HG03521 (cell line): ENCODE measurements at regions not wholly inside any gene's neighbourhood (a gene's known extent, or its start where the extent isn't known, plus 50 kb on each side); places are given as distances from the start of the nearest gene placed in this dataset.

Experiments used
- ATAC-seq: cut with Tn5 transposase; IDR thresholded peaks from one replicate; pipeline ENCODE4 v1.9.1; 2021; ENCODE audit warnings: mild to moderate bottlenecking, moderate library complexity; ENCODE audit not compliant: unreplicated experiment

DNA sequence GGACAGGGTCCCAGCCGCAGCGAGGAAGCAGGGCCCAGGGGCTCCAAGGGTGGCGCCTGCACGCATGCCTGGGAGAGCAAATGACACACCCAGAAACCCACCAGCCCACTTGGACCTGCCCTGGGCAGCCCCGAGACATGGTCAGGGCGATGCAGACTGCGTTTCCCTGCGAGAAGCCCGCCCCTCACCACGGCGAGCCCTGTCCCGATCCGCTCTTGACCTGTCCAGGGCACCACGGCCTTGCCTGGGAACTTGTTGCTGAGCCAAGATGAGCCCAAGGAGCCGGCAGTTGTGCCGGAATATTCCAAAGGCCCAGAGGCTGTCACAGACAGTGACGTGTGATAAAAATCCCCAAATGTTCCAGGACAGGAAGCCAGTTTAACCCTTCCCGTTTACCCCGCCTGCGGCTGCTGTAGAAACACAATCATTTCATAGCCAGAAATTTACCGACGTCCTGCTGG, 78.1 kb downstream of the SIK1 start:
- ATAC-seq = no peak

DNA sequence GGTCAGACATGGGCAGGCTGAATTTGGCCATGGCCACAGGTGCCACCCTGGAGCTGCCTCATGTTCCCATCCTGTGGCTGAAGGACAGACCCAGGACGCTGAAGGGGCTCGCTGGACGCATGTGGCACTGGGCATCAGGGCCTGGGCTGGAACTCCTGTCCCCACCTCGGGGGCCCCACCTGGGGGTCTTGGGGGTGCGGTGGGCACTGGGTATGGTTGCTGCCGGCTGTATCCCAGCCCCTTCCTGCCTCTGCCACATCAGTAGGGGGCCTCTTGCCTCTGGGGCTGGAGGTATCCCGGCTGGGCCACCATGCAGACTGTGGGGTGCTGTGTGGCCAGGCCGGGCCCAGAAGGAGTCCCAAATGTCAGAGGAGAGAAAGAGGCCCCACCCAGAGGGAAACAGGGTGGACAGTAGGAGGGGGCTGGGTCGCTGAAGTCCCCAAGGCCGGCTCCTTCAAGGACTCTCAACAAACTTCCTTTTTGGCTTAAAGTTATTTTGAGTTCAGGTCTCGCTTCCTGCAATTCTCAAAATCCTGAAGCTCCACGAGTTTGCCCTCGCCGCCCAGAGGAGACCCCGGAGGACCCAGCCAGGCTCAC, 78.7 kb downstream of the SIK1 start:
- ATAC-seq = no peak

DNA sequence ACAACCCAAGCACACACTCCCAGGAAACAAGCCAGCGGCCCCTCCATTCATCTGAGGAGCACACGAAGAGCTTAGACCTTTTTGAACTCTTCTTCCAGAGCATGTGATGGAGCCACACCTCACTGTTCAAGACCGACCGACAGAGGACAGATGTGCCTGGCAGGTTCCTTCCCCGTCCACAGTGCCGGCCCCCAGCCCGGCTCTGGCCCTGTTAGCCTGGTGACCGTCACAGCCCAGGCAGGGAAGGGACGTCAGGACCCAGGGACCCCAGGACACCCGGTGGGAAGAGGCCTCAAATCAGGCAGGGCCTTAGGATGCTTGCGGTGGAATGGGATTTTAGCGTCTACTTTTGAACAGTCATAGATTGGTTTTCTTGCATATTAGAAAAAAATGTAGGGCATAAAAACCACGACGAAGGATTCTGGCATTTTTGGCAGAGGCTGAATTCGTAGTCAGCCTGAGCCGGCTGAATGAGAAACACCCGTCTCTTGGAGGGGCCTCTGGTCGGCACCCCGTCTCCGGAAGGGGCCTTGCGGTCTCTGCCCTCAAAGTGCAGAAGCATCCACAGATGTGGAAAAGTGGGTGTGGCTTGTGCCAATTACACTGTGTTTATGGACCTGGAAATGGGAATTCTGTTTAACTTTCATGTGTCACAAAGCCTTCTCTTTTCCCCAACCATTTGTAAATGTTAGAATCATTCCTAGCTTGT, 79.3 kb downstream of the SIK1 start:
- ATAC-seq = no peak

DNA sequence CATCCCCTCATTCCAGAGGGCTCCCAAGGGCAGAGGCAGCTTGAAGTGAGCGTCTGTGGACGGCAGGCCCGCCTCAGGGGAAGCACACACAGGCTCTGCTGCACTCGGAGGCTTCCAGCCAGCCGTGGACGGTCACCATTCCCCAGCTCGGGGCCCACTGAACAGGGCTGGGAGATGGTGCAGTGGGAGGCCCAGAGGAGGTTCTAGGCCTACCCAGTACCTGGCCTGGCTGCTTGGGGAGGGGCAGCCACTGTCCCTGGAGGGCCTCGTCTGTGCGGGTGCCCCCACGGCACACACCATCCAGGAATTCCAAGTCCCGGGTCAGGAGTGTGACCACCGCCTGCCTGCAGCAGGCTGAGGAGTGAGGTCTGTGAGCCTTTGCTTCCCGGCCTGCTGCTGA, 80.4 kb downstream of the SIK1 start:
- no peak for ATAC-seq

DNA sequence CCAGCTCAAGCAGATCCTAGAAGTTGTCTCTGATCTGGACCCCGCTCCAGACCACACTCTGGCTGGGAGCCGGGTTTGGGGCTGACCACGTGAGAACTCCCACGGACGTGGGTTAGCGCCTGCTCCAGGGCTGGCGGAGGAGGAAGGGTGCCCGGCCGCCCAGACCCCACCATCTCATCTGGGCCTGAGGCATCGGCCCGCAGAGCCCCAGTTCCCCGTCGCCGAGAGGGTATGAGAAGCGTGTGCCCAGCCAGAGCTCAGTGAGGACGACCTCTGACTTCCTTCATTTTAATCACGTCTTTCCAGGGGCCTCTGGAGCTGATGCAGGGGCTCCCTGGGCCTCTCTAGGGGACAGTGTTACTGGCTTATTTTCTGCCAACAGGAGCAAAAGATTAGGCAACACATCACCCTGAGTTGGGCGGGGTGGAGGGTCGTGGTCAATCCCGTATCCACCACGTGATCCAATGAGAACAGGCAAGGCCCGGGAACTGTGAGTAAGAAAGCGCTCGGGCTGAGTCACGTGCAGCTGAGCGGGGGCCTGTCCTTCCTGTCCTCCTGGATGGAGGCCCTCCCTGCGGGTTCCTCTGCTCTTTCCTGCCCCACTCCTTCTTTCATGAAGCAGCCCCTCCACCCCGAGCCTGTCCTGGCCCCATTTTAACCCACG, 81.1 kb downstream of the SIK1 start:
- ATAC-seq = no peak

DNA sequence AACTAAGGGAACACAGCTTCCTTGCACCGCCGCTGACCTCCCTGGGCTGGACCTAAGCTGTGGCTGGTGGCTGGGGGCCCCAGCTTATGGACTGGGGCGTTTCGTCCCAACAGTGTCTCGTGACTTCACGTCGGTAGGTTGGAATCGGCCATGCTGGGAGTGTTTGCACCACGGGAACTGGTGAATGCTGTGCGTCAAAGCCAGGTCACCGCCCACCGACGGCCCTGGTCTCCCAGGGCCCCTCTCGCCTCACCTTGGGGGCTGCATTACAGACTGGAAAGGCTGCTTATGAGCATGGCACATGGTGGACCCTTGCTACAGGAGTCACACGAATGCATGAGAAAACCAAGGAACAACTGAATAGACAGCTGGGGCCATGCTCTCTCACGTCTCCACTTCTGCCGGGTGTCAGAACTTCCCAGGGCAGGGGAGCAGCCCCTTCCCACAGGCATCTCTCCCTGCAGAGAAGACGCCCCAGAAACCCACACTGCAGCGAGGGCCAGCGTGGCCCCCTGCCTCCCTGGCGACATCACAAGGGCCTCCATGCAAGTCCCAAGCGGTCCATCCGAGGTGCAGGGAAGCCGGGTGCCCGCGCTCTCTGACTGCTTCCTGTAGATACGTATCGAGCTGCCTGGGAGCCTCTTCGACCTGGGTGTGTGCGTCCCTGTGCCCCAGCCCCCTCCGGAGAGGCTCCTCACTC, 81.7 kb downstream of the SIK1 start:
- no peak for ATAC-seq

DNA sequence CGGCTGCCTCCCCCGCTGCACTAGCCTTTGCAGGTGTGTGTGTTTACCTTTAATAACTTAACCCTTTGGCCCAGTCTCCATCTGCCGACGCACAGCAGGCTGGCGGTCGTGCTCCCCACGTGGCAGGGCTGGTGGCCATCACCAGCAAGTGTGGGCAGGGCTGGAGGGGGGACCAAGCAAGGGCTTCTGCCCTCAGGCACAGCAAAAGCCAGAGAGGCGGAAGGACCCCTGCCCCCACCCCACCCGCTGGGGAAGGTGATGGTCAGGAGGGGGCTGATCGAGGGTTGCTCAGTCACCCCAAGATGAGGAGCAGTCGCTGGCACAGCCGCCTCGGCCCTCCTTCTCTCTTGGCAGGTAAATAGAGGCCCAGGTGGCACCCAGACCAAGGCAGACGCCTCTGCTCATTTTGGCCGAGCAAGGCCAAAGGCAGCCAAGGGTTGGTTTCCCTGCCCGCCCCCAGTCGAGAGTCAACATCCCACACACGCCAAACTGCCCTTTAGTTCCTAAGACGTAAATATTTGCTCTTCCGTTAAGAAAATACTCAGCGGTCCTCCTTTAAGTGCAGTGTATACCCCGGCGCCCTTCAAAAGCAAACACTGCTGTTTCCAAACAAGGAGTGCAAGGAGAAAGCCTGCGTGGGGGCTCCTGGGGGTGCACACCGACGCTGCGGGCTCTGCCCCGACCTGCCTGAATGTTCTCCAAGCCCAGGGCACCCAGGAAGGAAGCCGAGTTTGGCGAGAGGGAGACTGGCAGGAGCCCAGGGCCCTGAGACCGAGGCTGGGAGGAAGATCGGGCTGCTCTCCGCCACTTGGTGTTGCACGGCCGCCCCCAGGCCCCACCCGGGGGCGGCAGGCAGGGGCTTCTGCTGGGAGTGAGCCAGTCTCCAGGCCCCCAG, 82.7 kb downstream of the SIK1 start:
- no peak for ATAC-seq

DNA sequence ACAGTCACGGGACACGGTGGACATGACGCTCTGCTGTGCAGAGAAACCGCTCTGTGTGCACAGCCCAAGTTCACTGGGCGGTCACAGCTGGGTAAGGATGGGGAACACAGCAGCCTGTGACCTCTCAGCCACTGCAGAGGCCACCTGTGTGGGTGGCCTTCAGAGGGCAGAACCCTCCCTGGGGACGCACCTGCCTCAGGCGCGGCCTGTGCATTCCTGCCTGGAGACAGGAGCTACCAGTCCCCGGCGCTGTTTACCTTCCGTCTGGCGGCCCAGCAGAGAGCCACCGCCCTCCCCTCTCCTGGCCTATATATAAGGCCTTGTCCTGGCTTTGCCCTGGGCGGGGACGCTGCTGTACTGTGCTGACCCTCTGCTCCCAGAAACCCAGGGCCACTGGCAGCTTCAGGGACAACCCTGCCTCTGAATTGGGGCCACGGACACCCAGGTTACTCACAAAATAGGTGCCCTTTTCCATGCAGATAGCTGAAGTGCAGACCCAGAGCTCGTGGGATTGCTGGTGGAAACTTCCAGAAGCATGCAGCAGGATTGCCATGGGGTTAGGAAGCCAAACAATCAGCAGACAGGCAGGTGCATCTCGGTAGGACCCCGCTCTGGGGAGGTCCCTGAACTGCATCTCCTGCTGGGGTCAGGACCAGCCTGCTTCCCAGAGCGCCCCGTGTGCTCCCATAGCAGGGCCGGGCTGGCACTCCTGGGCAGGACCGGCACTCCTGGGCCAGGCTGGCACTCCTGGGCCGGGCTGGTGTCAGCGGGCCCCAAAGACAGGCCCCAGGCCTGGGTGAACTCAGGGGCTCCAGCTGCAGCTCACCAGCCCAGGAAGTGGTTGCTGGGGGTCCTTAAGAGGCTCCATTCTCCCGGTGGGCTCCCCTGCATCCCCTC, 83.6 kb downstream of the SIK1 start:
- ATAC-seq = no peak

DNA sequence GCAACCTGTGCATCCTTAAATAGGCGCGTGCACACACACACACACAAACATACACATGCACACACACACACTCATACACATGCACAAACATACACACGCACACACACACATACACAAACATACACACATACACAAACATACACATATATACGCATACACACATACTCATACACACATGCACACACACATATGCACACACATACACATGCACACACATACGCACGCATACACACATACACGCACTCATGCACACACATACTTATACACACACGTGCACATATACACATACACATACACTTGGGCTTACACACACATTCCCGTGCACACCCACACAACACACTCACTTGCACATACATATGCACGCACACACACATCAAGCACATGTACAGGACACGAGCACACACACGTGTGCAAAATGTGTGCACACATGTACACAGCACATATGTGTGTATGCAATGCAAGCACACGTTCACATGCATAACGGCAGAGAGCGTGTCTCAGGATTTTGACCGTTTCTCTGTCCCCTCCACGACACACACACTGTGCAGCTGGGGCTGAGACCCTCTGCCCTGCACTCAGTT, 84.5 kb downstream of the SIK1 start:
- ATAC-seq = no peak

DNA sequence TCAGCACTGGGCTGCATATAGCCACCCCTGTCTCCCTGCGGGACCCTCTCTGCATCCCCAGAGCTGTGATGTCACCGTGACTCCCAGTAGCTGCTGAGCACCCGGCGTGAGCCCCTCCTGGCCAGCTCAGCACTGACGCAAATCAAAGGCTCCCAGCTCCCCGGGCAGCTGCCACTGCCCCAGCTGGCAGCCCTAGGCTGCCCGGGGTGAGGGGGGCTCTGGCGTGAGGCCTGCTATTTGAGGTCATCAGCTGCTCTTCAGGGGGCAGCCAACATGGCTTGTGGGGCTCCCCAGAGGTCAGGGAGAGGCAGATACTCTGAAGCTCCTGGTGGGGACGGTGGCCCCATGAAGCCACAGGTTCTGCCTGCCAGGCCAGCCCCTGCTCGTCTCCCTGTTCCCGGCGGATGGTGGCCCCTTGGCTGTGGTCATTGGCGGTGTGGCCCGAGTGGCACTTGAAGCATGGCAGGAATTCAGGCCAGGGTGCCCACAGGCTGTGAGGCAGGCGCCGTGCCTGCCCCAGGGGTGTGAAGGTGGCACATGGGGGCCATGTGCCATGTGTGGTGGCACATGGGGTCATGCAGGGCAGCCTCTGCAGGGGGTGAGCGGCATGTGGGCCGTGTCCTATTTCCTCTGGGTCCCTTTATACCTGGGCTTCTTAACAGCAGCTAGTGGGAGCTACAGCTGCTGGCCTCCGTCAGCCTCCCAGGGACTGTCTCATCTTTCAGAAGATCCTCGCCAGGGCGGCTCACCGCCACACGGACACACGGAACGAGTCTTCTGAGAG, 85.4 kb downstream of the SIK1 start:
- no peak for ATAC-seq

DNA sequence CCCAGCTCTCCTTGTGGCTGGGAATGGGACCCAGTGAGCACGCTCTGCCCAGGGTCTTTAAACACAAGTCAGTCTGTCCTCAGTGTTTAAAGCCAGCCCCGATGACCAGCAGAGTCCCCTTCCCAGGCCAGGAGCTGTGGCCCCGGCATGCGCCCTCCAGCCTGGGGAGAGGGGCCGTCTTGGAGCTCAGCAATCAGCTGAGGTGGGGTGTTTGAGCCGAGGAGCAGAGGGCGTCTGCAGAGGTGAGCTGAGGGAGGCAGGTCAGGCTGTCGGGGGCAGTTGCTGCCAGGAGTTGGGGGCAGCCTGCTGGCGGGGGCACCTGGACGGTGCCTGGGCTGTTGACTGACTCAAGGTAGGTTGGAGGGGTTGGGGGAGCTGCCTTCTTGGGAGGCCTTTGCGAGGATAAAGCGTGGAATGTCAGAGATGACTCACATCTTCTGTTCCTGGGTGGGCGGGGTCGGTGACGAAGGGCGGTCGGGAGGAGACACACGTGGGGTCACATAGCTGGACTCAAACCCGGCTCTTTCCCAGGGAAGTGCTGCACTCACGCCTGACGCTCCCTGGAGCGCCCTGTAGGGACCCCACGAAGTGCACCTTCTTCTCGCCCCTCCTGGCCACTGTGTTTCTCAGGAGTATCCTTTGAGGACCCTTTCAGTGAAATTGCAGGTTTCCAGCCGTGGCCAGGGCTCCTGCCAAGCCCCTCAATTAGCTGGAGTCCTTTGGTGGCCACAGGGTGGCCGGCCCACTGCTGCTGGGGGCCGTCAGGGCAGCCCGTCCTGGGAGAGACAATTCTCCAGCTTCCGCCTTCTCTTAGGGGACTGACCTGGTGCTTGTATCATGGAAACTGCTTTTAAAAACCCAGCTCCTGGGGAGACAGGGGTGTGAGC, 86.2 kb downstream of the SIK1 start:
- ATAC-seq = no peak

DNA sequence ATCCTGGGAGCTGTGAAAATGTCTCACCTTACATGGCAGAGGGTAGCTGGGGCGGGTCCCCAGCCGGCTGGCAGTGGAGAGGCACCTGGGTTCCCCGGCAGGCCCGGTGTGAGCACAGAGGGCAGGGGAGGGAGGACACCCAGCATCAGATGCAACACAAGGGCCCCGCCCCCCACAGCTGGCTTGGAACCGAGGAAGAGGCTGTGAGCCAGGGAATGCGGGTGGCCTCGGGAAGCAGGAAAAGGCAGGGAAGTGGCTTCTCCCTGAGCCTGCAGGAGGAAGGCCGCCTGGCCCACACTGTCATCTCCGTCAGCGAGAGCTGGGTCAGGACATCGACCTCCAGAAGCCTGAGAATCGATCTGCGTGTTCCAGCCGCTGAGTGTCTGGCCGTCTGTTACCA, 87.3 kb downstream of the SIK1 start:
- ATAC-seq = no peak

DNA sequence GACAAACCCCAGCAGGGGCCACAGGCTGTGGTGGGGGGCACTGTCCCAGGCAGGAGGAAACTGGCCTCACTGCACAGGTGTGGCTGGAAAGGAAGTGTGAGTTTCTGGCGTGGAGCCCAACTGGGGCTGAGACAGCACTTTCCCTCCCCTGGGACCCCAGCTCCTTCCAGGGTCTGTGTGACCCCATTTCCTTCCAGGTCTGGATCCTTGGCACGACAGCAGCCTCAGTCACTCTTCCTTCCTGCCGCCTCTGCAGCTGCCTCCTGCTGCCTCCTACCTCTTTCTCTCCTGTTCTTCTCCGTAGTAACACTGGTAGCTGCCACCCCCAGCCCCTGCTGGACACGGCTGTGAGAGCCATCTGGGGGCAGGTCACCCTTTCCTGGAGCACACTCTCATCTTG, 88.0 kb downstream of the SIK1 start:
- ATAC-seq = no peak

DNA sequence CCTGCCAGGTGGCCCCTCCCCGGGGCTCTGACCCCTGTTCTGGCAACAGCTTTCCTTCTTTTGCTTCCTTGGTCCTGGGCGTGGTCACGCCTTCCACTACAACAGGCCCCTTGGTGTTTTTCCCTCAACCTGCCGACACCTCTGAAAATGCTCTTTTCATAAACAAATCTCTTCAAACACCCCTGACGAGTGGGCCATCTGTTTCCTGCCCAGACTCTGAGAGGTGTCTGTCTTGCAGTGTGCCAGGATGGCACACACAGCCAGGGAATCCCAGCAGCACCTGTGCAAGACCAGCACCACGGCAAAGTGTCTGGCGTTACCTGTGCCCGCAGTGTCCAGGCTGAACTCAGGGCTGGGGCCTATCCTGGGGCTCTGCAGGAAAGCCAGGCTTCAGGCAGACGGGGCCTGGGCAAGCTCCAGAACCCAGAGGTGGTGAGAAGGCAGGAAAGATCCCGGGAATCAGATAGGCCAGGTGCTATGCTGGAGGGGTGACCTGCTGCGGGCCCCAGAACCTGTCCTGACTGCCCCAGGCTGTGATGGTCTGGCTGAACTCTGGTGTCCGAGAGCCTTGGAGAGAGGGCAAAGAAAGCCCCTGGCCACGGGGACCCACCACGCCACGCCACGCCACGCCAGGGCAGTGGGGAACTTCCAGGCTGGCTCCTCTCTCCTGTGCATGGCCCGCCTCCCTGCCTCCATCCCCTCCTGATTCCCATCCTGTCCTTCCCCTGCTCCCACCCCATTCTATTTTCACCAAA, 88.9 kb downstream of the SIK1 start:
- no peak for ATAC-seq

DNA sequence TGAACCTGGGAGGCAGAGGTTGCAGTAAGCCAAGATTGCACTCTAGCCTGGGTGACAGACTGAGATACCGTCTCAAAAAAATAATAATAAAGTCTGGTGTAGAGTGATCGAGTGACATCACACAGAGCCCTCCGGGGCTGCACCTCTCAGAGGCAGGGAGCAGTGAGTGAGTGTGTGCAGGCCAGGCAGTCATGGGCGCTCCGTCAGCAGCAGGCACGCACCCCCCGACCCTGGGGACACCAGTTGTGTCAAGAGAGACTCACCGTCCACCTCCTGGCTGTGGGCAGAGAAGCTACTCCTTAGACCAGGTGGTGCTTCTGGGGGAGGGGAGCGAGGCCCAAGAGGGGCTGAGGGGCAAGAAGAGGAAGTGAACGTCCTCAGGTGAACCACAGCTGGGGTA, 91.8 kb downstream of the SIK1 start:
- ATAC-seq = no peak

DNA sequence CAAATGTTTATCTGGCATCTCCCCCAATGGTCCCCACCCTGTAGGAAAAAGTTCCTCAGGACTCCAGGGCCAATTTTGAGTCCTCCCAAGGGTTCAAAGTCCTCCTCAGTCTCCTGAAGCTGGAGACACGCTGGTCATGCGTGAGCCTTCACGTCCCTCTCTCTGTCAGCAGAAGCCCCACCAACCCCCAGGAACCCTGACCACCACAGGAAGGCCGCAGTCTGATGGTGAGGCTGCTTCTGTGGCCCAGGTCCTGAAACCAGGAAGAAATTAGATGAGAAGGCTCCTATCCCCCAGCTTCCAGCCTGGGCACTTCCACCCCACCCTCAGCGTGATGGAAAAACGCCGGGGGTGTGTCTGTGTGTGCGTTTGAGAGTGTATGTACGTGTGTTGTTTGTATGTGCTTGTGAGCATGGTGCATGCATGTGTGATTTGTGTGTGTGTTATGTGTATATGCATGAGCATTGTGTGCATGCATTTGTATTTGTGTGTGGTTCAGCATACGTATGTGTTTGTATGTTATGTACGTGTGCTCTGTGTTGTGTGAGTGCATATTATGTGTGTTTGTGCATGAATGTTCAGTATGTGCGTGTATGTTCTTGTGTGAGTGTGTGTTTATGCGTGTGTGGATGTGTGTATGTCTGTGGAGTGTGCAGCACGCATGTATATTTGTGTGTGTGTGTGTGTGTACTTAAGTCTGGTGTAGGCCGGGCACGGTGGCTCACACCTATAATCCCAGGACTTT, 92.5 kb downstream of the SIK1 start:
- no peak for ATAC-seq
